ENCODE measurements at regions not wholly inside any gene's neighbourhood (a gene's known extent, or its start where the extent isn't known, plus 50 kb on each side); places are given as distances from the start of the nearest gene placed in this dataset.
"Not testable (repeated sequence)": the region's sequence is repeated elsewhere in the genome, so short reads cannot be mapped to it uniquely, and the experiment has no call there.

DNA sequence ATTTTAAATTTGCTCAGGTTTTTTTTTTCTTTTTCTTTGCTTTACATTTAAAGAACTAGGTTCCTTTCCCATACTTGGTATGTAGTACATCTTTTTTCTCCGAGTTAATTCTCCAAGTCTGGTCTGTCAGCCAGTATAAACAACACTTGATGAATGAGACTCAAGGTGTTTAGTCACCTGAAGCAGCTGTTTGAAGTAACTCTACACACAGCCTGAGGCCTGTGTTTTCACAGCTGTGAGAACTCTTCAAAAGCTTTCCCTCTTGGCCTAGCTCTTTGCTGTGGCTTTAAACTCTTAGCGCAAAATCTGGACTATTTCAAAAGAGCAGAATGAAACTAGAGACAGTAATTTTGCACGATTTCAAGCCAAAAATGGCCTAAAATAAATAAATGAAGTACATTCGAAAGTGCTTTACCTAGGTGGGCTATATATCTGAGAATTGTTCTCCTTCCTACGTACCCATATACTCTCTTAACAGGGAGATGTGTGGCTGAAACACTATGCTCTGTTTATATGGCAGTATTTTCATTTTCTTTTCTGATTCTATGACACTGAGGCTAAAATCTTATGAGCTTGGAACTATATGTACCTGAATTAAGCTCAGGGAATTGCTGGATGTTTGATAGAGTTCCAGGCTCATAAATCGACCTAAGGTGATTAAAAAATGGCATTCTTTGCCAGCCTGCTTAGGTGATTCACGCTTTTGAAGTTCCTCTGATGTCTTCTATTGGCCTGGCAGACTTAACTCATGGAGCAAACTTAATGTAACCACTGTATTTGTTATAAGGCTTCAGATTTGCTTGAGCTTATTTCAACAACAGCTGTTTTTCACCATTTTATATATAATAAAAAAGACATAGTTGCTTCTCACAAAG lies 1044.1 kb upstream of the ZEB2 start:
- DNase-seq: no peak

DNA sequence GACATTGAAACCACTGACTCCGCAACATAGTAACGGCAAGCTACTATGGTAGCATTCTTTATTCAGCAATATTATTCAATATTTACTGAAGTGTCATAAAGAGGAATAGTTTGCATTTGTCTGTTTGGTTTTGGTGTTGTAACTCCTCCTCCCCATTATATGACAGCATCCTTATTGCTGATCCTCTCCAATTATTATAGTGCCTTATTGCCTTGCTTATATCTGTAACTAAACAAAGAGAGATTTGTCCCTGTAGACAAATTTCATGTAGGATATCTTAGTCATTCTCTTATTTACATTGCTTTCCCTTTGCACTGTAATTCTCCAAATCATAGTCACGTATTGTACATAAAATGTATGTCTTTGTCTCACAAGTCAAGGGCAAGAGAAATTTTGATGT lies 1041.2 kb upstream of the ZEB2 start:
- DNase-seq: no peak

DNA sequence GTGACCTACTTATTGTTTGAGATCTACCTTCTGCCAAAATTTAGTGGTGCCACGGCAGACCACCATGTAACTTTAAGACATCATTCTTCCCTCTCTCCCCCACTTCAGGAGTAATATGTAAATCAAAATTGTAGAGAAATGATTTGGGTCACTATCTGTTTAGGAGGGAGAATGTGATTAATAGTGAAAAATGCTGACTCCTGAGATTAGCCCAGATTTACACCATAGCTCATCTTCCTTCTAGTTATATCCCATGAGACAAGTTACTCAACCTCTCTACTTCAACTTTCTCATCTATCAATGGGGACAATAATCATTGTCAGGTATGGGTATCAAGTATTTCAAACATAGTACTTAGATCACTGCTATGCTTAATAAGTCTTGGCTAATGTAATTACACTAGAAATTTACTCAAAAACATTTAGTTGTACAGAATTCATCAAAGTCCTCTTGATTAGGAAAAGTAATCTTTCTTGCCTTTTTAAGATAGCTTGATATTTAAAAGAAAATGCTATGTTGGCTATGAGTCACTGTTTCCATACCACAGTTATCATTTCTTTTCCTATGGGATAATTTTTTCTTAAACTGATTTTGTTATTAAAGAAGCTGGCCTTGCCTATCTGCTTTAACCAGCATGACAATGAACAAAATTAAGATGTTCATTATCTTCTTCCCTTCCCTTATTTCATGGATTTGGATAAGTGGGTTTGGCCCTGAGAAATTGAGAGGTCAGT lies 1038.9 kb upstream of the ZEB2 start:
- no peak for DNase-seq

DNA sequence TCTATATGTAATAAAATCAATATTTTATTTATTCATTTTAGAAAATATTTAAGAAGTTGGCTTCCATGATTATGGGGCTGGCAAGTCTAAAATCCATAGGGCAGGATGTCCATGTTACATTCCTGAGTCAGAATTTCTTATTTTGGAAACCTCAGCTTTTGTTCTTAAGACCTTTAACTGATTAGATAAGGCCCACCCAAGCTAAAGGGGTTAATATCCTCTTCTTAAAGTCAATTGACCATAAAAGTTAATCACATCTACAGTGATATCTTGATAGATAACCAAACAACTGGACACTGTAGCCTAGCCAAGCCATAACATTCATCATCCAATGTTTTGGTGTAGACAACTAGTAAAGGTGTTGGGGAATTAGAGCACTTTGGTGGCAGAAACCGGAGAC lies 1035.4 kb upstream of the ZEB2 start:
- no peak for DNase-seq

DNA sequence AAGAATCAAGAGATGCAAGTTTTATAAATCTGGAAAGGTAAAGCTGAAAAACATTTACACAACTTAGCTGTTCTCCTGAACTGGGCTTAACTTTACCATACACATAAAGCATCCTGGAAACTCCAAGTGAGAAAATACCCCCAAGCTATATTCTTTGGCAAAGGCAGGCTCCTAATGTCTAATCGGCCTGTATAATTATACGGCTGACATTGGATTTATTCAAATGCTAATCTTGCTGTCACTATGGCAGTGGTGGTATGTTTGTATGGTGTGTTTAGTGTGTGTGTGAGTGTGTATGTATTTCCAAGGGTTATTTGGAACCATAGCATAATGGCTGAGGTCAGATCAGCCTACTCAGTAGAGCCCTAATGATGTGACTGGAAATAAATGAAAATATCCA lies 1031.8 kb upstream of the ZEB2 start:
- DNase-seq: no peak

DNA sequence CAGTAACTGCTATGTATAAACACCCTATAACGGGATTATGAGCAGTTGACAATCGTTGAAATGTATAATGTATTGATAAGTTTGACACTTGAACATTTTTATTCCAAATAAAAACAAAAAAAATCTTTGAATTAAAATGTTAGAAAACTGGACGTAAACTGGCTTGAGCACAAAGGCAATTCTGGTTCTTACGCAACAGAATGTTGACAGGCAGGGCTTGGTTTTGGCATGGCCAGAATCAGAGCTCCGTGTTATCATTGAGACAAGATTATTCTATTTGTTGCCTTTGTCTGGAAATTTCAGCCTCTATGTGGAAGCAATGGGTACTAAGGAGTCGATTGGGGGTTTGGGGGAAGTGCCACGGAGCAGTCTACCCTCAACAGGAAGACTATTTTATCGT lies 1028.6 kb upstream of the ZEB2 start:
- no peak for DNase-seq

DNA sequence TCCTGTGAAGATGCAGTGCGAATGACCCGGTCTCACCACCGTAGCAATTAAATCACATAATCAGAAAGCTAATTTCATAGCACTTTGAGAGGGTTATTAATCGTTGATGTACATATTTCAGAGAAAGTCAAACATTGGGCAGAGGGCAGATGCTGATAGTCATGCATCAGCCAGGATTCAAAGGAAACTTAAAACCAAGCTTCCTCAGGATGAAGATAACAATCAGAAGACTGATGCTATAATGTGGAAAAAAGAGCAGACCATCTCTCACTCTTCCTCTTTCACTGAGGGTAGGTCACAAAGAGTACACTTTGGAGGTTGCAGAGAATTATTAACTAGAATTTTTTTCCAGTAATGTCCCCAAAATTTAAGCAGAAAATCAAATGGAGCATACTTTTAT lies 1027.7 kb upstream of the ZEB2 start:
- no peak for DNase-seq

DNA sequence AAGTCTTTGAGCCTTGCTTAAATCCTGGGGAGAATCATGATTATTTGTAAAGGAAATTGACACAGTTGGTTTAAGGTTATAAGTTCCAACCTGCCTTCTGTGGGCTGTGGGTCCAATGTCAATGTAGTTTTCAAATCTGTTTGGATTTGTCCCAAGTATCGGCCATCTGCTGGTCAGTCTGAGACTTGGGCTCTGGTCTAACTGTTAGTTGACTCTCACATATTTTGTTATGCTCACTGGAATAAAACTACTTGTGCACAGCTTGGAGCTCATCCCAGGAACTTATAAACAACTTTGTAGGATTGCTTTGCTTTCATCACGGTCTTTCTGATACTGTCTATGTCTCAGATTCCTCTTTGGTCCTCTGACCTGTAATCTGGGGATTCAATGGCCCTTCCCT lies 1026.2 kb upstream of the ZEB2 start:
- DNase-seq: no peak

DNA sequence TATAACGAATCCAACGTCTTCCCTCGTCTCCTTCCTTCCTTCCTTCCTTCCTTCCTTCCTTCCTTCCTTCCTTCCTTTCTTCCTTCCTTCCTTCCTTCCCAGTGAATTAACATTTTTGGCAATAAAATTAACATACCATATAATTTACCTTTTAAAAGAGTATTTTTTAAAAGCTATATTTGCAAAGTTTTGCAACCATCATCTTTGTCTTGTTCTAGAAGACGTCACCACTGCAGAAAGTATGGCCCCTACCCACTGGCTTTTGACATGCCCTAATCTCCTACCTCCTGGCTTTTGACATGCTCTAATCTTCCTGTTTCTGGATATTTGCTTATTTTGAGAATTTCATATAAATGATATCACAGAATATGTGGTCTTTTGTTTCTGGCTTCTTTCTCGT lies 1023.9 kb upstream of the ZEB2 start:
- no peak for DNase-seq

DNA sequence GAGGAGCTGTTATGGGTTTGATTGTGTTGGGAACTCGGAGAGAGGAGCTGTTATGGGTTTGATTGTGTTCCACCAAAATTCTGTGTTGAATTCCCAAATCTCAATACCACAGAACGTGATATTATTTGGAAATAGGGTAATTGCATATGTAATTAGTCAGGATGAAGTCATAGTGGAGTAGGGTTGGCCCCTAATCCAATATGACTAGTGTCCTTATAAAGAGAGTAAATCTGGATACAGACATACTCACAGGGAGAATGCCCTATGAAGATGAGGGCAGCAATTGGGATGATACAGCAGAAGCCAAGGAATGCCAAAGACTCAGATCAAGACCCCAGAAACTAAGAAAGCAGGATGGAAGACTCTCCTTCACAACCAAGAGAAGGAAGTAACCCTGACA lies 1023.2 kb upstream of the ZEB2 start:
- no peak for DNase-seq

DNA sequence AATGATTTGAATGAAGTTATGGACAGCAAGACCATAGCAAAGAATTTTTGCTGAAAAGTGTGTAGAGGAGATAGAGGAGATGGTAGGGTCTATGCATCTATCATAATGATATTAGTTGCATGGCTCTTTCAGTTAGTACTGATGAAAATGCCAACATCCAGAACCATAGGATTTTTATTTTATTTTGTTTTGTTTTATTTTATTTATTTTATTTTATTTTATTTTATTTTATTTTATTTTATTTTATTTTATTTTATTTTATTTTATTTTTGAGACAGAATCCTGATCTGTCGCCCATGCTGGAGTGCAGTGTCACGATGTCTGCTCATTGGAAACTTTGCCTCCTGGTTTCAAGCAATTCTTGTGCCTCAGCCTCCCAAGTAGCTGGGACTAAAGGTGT lies 1021.1 kb upstream of the ZEB2 start:
- DNase-seq: no peak

DNA sequence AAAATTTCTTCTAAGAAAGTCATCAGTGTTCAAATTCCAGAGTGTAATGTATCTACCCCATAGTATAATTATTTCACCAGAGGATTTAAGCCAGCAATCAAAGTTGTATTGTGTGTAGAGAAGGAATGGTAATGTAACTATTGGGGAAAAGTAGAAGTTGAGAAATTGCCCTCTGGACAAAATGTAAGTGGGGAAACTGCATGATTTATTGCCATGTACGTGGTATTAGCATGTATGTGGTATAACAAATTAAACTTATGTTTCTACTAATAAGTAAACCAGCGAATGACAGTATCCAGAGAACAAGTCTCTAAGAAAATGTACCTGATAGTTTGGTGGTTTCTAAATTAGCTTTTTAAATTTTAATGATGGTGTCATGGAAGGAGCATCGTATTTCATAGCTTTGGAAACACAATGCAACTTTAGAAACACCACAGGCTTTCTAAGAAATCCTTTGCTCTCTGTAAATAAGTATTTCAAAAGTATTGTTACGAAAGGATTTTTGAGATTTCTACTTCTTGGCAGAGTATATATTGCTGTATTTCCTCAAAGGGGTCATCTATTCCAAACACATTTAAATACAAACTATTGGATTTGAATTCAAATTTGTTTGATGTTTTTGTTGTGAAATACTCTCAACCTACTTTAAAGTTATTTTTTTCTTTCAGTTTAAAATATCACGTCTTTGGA lies 1018.9 kb upstream of the ZEB2 start:
- no peak for DNase-seq

DNA sequence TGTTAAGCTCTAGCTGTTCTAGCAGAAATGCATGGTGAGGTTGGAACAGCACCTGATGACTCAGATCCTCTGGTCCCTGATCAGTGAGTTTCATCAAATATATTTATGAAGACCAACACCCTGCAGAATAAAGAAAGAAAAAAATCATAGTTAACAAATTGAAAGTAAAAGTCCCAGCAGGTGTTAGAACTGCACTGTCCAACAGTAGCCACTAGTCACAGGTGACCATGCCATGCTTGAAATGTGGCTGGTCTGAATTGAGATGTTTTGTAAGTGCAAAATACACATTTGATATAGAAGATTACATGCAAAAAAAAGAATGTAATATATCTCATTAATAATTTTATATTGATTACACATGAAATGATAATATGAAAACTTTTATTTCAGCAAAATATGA lies 1010.7 kb upstream of the ZEB2 start:
- no peak for DNase-seq

DNA sequence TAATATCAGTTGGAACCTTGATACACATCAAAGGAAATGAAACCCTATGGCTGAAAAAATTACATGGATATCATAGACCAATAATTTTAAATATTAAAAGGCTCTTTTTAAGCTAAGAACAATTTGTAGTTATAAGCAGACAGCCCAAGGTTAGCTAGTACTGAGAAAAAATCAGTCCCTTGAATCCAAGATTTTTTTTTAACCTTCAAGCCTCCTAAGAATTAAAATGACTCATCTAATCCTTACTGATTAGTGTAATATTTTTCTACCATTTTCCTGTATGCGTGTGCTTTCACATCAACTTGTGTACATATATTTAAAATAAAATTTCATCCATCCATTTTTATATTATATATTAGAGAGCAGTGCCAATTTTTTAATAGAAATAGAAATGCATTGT lies 1004.9 kb upstream of the ZEB2 start:
- DNase-seq: no peak

DNA sequence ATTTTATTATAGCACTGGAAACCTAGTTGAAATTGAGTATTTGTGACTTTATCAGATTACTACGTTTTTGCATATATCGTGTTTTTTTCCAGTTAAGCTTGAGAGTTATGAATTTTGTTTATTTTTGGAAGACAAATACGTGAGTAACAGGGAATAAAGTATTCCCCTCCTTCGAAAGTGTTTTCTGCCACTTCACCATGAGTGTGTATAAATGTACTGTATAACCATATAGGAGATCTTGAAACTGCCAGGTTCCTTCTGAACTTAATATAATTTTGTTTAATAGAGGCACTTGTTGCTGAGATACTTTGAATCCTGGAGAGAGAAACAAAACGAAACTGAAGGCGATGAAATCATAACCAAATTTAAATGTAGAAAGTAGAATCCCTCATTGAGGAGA lies 1004.4 kb upstream of the ZEB2 start:
- no peak for DNase-seq

DNA sequence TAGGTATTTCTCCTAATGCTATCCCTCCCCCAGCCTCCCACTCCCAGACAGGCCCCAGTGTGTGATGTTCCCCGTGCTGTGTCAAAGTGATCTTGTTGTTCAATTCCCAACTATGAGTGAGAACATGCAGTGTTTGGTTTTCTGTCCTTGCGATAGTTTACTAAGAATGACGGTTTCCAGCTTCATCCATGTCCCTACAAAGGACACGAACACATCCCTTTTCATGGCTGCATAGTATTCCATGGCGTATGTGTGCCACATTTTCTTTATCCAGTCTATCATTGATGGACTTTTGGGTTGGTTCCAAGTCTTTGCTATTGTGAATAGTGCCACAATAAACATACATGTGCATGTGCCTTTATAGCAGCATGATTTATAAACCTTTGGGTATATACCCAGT lies 999.3 kb upstream of the ZEB2 start:
- not testable (repeated sequence) for DNase-seq

DNA sequence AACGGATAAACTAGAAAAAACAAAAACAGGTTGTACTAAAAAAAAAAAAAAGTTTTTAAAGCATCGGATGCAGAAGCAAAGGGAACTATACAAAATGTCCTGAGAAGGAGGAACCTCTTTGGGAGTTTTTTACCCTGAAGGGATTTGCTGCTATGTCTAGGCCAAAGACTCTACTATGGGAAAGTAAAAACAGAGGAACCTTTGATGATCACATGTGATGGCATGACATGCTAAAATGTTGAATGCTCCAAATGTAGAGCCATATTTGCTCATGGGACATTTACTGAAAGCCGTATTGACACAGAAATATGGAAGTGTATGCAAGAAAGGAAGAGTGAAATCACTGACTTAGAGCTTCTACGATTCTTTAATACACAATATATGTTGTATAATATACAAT lies 992.0 kb upstream of the ZEB2 start:
- DNase-seq: no peak

DNA sequence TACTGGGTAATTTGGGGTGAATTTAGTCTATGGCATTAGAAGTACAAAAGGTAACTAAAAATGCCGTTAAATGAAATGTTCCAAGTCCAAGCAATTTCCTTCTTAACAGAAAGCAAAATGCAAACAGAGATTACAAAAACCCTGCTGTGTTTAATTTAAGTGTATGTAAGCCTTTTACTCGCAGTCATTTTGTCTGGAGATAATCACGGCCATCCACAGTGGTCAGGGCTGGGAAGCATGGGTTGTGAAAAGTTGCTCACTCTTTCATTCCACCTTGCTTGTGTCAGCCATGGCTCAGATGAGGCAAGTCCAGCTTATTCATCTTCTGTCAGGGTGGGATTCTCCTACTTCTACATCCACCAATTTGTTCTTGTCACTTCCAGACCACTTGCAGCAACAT lies 983.6 kb upstream of the ZEB2 start:
- no peak for DNase-seq

DNA sequence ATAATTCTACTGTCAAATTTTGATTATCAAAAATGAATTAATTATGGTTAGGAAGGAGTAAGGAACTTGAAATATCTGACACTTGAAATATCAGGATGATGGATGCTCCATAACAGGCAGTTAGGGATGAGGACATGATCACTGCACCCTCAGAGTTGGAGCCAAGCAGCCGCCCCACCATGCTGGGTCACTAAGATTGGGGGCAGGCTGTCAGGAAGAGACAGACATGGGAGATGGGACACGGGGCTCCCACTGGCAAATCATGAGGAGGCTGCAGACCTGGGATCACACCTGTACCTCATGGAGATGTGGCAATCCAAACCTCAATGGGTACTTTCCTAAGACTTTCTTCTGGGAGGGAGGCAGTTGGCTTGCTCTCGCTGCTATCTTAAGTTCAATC lies 982.0 kb upstream of the ZEB2 start:
- no peak for DNase-seq

DNA sequence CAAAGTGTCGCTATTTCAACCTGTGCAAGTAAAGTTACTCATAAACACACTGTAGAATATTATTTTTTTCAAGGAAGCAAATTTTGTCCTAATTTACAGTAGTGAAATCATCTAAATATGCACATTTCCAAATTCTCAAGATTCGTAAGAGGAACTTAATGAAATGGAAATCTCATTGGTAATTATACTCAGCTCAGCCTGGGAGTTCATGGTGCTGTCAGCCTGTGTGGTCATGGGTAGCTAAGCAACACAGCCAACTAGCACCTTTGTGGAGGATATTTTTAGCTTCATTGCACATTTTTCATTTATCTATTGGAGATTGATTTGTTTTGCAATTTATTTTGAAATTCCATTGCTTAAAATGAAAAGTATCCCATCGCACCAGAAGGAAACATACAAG lies 975.7 kb upstream of the ZEB2 start:
- DNase-seq: no peak

DNA sequence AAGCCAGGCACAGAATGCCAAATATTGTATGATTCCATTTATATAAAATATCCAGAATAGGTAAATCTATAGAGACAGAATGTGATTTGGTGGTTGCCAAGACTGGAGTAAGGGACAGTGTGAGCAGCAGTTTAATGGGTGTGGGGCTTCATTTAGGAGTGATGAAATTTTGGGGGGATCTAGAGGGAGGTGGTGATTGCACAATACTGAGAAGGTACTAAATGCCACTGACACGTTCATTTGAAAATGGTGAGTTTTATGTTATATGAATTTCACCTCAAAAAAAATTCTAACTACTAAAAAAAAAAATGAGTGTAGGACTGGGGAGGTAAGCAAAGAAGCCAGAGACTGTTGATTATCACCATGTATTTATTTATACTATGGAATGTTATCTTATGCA lies 974.5 kb upstream of the ZEB2 start:
- no peak for DNase-seq

DNA sequence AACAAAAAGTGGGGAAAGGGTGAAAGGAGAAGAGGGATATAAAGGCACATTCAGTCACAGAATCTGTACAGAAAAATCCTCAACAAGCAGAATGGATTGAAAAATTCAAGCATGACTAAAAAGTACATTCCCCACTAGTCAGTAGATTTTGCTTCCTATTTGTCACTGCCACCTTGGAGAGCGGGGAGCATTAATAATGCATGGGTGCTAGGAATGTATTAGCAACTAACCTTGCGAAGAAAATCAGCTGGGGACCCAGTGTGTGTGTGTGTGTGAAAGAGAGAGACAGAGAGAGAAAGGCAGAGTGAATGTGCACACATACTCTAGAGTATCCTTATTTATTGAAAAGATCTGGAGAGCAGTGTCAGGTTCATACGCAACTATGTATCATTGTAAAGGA lies 968.7 kb upstream of the ZEB2 start:
- no peak for DNase-seq

DNA sequence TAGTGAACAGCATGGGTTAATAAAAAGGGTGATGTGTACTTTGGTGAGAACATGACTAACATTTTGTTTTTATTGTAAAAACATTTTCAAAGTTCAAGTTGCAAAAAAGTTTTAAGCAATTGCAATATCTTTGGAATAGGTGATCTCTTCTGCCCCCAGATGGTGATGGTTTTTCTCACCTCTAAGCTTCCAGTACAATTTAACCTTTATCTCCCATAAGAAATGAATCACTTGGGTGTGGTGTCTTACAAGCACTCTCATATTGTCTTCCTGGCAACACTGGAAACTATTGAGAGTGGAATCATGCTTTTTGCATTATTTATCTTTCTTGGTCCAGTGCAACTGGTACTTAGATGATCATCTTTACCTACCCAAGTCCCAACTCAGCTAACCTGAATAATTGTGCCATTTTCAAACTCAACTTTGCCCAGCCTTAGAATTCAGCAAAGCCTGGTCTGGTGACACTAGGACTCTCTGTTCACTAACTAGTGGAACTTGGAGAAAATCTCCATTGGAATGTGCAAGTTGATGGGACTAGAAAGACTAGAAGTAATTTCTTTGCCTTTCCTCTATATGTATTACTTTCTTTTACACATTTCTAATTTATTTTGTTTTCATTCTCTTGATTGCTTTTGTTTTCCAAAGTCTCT lies 964.7 kb upstream of the ZEB2 start:
- no peak for DNase-seq

DNA sequence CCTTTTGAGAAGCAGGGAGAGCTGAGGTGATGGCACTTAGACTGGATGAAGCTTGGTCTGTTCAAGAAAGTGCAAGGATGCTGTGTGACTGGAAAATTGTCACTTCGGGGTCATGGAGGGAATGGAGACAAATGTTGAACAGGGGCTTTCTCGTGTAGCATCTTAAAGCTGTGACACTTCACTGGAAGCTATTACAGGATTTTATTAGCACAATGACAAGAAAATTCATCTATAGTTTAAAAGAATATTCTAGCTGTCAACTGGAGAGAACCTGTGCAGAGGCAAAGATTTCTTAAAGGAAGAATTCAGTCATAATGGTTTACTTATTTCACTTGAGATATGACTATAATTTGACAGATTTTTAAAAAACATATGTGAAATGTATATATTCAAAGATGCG lies 963.9 kb upstream of the ZEB2 start:
- DNase-seq: no peak
